ENCODE measurements at regions not wholly inside any gene's neighbourhood (a gene's known extent, or its start where the extent isn't known, plus 50 kb on each side); places are given as distances from the start of the nearest gene placed in this dataset.

DNA sequence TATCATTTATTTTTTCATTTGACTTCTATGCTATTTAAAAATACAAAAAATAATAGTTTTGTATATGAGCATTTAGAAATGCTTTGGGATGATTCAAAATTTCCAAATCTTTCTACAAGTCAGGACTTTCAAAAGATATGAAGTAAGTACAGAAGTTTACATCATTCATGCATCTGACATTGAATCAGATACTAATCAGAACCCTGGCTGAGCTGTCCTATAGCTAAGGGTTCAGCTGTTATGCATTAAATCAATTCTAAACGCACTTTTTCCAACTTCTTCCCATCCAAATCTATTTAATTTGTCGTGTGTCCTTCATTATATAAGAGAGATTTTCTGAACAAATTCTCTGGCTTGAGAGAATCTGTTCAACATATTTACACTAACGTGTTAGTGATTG lies 779.4 kb downstream of the LTN1 start:
- TF ChIP-seq ZSCAN29 (IDR thresholded peaks at IDR 0.05) = no peak
- no peak for TF ChIP-seq ZNF263 (CRISPR knock-in tag; IDR thresholded peaks at IDR 0.05; ENCODE audit: borderline replicate concordance)
- TF ChIP-seq, protein P1, sequence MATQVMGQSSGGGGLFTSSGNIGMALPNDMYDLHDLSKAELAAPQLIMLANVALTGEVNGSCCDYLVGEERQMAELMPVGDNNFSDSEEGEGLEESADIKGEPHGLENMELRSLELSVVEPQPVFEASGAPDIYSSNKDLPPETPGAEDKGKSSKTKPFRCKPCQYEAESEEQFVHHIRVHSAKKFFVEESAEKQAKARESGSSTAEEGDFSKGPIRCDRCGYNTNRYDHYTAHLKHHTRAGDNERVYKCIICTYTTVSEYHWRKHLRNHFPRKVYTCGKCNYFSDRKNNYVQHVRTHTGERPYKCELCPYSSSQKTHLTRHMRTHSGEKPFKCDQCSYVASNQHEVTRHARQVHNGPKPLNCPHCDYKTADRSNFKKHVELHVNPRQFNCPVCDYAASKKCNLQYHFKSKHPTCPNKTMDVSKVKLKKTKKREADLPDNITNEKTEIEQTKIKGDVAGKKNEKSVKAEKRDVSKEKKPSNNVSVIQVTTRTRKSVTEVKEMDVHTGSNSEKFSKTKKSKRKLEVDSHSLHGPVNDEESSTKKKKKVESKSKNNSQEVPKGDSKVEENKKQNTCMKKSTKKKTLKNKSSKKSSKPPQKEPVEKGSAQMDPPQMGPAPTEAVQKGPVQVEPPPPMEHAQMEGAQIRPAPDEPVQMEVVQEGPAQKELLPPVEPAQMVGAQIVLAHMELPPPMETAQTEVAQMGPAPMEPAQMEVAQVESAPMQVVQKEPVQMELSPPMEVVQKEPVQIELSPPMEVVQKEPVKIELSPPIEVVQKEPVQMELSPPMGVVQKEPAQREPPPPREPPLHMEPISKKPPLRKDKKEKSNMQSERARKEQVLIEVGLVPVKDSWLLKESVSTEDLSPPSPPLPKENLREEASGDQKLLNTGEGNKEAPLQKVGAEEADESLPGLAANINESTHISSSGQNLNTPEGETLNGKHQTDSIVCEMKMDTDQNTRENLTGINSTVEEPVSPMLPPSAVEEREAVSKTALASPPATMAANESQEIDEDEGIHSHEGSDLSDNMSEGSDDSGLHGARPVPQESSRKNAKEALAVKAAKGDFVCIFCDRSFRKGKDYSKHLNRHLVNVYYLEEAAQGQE (IDR thresholded peaks at IDR 0.05; ENCODE audit: borderline replicate concordance) = no peak
- TF ChIP-seq, protein P1 (CRISPR knock-in tag; IDR thresholded peaks at IDR 0.05; ENCODE audit: low read depth) = no peak
- no peak for TF ChIP-seq NFE2L1 (tag; IDR thresholded peaks at IDR 0.05; ENCODE audit: borderline replicate concordance, low read depth)
- TF ChIP-seq HDAC2 (IDR thresholded peaks at IDR 0.05) = no peak
- TF ChIP-seq FOXA3 (CRISPR knock-in tag; conservative IDR thresholded peaks at IDR 0.05 in 1 of 2, IDR thresholded peaks at IDR 0.05 in 1 of 2) = no peak
- TF ChIP-seq ZNF175 (CRISPR knock-in tag; IDR thresholded peaks at IDR 0.05; ENCODE audit: low read depth) = no peak
- no peak for TF ChIP-seq CREB1 (IDR thresholded peaks at IDR 0.05)
- no peak for TF ChIP-seq CREB1 (CRISPR knock-in tag; IDR thresholded peaks at IDR 0.05)
- TF ChIP-seq KLF1 (tag; IDR thresholded peaks at IDR 0.05) = no peak
- TF ChIP-seq CBX2 (IDR thresholded peaks at IDR 0.05; ENCODE audit: insufficient read depth, low read length, poor library complexity, severe bottlenecking) = no peak
- no peak for TF ChIP-seq TEAD4 (IDR thresholded peaks at IDR 0.05; ENCODE audit: low read length)
- no peak for TF ChIP-seq TEAD4 (CRISPR knock-in tag; IDR thresholded peaks at IDR 0.05; ENCODE audit: borderline replicate concordance)
- TF ChIP-seq ZNF134 (CRISPR knock-in tag; conservative IDR thresholded peaks at IDR 0.05) = no peak
- no peak for TF ChIP-seq MYNN (IDR thresholded peaks at IDR 0.05)
- TF ChIP-seq MYNN (CRISPR knock-in tag; IDR thresholded peaks at IDR 0.05) = no peak
- TF ChIP-seq, protein P2, sequence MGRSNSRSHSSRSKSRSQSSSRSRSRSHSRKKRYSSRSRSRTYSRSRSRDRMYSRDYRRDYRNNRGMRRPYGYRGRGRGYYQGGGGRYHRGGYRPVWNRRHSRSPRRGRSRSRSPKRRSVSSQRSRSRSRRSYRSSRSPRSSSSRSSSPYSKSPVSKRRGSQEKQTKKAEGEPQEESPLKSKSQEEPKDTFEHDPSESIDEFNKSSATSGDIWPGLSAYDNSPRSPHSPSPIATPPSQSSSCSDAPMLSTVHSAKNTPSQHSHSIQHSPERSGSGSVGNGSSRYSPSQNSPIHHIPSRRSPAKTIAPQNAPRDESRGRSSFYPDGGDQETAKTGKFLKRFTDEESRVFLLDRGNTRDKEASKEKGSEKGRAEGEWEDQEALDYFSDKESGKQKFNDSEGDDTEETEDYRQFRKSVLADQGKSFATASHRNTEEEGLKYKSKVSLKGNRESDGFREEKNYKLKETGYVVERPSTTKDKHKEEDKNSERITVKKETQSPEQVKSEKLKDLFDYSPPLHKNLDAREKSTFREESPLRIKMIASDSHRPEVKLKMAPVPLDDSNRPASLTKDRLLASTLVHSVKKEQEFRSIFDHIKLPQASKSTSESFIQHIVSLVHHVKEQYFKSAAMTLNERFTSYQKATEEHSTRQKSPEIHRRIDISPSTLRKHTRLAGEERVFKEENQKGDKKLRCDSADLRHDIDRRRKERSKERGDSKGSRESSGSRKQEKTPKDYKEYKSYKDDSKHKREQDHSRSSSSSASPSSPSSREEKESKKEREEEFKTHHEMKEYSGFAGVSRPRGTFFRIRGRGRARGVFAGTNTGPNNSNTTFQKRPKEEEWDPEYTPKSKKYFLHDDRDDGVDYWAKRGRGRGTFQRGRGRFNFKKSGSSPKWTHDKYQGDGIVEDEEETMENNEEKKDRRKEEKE (IDR thresholded peaks at IDR 0.05; ENCODE audit: borderline replicate concordance in 1 of 2, control insufficient read depth in 1 of 2, low read depth in 2 of 2, low read length in 1 of 2) = no peak
